ENCODE measurements at regions not wholly inside any gene's neighbourhood (a gene's known extent, or its start where the extent isn't known, plus 50 kb on each side); places are given as distances from the start of the nearest gene placed in this dataset.

DNA sequence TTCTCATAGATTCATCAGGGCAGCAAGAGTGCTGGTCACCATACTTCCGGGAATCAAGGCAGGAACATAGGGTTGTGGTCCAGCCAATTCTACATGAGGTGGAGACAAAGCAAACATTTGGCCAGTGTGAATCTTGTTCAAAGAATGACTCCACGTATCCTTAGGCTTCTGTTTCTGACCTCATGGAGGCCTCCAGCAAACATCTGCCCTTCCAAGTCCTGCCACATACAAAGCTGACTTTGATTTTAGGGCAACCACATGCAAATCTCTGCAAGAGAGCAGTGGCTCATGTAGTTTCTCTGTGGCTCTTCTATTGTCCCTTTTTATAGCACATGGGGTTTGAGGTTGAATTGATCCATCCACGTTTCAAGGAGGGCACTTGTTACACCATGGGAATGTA lies 132.1 kb upstream of the MMADHC start:
- TF ChIP-seq, protein P1, sequence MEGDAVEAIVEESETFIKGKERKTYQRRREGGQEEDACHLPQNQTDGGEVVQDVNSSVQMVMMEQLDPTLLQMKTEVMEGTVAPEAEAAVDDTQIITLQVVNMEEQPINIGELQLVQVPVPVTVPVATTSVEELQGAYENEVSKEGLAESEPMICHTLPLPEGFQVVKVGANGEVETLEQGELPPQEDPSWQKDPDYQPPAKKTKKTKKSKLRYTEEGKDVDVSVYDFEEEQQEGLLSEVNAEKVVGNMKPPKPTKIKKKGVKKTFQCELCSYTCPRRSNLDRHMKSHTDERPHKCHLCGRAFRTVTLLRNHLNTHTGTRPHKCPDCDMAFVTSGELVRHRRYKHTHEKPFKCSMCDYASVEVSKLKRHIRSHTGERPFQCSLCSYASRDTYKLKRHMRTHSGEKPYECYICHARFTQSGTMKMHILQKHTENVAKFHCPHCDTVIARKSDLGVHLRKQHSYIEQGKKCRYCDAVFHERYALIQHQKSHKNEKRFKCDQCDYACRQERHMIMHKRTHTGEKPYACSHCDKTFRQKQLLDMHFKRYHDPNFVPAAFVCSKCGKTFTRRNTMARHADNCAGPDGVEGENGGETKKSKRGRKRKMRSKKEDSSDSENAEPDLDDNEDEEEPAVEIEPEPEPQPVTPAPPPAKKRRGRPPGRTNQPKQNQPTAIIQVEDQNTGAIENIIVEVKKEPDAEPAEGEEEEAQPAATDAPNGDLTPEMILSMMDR (IDR thresholded peaks at IDR 0.05), result no peak
- no peak for TF ChIP-seq POLR2A (IDR thresholded peaks at IDR 0.05)

All from lower leg skin (tissue), 3 donors.